AML-193 (cell line): ENCODE measurements at regions not wholly inside any gene's neighbourhood (a gene's known extent, or its start where the extent isn't known, plus 50 kb on each side); places are given as distances from the start of the nearest gene placed in this dataset.

Experiments used
- DNase-seq, 2 experiments: peaks; one replicate each; lab custom pipeline; 2025; lab: John Stamatoyannopoulos, UW

DNA sequence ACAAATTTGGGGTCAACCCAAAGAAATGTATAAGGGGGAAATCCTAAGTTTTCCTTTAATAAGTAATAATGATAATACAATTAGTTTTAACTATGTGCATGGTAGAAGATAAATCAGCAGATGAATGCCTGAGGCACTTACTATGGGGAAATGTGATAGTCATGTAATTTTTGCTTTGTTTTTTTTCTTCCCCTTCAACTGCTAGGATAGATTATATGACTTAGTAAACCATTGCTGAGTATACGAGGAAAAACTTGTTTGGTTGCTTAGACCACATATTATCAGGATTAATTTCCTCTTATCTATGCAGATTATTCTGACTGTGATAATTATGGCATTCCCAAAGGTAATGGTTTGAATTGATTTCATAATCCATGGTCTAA, 181.1 kb downstream of the TGFB2 start:
- no peak for DNase-seq

DNA sequence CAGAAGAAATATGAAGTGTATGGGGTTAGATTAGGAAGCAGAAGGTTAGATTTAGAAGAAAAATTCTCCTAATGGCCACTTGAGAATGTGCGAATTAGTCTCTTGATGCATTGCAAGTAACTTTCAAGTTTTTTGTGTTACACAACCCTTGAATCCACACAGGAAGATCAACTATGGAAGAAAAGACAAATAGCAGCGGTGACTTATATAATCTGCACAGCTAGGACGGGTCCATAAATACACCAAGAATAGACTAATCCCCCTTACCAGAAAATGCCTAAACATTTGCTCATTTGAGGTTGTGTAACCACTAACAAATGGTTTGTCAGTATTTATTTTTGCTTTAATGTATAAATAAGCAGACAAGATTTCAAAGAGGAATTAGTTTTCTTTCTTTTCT, 182.6 kb downstream of the TGFB2 start:
- no peak for DNase-seq

DNA sequence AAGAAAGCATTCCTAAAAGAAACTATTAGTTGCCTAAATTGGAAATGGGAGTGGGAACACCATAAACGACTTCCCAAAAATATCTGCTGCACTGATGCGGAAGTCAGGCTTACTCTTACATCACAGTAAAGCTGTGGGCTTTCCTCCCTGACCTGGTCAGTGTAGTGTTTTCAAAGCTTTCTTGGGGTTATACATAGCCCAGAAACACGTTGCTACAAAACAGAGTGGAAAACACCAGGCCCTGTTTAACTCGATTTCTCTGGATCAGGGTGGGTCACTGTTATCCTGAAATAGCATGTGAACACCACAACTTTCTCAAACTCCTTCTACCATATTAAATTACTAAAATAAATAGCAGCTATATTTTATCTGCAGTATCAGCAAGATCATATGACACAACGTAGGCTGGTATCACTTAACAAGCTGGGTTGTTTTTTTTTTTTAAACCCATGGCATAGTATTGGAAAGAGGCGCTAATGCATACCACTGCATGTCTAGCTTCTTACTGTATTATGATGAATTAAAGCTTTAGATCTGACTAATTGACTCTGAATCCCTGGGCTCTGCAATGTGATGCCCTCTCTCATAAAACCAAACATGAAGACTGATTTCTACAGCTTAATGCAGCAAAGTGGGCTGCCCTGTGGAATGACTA, 184.6 kb downstream of the TGFB2 start:
- DNase-seq = no peak

DNA sequence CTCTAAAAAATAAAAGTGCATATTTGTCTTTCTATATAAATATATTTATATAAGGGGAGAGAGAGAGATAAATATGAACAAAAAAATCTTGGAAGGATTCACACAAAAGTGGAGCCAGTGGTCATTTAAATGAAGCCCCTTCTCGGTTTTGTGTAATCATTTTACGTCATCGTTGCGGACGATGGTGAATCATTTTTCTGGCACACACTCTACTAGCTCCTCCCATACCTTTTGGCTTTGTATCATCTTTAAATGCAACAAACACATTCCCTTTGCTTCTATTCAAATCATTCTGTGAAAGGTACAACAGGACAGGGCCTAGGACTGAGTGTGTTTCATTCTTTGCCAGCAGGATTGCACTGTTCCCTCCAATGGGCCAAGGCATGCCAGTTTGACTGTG, 186.8 kb downstream of the TGFB2 start:
- DNase-seq = no peak

DNA sequence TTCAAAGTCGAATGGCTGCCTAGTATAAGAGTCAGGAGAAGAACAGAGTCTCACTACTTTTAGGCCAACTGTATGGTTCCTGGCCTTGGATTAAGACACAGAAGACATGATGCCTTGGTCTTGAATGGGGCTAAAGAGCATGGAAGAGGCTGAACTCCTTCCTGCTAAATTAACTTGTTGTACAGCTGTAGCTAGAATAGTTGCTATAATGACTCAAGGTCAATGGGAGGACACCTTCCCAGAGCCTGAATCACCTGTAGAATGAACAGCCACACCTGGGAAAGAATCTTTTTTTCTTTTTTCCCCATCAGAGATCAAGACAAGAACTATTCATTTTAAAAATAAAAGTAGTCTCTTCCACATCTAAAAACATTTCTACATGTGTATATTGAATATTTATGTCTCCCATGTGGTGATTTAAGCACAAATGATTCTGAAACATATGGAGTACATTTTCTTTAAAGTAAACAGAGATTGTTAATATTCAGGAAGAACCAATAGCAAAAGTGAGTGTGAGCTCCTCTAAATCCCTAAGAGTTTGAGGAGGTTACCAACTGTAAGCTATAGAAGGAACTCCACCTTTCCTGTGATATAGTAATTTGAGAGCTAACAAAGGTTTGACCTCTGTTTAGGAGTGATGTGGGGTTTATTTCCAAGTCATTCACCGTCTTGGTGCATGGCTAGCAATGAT, 191.3 kb downstream of the TGFB2 start:
- no peak for DNase-seq

DNA sequence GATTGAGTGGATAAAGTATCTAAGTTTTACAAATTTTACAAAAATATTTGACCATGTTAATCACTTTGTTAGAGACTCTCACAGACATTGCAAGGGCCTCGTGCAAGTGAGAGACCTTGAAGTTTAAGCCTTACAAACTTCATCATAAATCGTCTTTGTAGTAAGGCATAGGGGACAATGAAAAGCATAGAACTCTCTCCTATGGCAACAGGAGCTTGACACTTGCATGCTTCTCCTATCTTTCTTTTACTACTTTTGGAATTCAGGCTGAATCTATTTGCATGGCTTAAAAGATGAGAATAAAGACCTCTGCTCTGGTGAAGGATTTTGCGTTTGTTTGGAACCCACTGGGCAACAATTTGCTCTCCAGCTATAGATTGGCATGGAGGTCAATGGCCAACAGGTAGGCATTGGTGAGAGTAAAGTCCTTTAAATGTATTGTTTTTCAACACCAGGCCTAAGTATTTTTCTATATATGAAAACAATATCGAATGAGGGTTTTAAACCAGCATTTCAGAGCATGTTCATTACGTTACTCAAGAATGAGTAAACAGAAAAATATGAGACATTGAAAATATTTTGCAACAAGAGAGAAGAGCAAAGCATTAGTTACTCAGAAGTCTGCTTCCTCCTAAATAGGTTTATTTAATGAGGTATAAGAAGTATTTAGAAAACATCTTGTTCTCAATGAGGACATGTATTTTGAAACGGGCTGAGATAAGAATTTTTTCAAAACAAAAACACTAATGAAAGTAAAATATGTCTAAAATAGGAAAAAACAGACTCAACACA, 192.2 kb downstream of the TGFB2 start:
- DNase-seq = no peak

DNA sequence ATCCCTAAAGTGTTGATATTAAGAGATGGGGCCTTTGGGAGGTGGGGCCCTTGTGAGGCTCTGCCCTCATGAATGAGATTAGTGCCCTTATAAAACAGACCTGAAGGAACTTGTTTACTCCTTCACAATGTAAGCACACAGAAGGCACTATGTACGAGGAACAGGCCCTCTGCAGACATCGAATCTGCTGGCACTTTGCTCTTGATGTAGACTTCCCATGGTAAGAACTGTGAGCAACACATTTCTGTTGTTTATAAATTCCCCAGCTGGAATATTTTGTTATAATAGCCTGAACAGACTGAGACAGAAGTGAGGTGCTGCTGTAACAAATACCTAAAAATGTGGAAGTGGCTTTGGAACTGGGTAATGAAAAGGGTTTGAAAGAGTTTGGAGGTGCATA, 193.2 kb downstream of the TGFB2 start:
- no peak for DNase-seq

DNA sequence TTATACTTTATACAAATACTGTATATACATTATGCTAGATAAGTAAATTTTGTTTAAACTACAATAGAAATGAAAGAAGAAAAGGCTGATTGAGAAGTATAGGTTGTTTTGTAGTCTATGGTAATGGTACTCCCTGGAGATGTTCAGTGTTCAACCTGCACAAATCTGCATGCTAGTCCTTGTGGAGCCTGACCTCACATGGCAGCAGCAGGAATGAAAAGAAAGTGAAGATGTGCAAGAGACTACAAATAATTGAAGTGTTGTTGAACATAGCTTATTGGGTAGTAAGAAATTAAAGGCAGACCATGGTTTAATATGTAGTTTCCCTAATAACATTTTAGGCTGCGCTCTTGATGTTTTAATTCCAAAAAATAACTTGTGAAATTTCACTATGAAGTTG, 201.2 kb downstream of the TGFB2 start:
- no peak for DNase-seq

DNA sequence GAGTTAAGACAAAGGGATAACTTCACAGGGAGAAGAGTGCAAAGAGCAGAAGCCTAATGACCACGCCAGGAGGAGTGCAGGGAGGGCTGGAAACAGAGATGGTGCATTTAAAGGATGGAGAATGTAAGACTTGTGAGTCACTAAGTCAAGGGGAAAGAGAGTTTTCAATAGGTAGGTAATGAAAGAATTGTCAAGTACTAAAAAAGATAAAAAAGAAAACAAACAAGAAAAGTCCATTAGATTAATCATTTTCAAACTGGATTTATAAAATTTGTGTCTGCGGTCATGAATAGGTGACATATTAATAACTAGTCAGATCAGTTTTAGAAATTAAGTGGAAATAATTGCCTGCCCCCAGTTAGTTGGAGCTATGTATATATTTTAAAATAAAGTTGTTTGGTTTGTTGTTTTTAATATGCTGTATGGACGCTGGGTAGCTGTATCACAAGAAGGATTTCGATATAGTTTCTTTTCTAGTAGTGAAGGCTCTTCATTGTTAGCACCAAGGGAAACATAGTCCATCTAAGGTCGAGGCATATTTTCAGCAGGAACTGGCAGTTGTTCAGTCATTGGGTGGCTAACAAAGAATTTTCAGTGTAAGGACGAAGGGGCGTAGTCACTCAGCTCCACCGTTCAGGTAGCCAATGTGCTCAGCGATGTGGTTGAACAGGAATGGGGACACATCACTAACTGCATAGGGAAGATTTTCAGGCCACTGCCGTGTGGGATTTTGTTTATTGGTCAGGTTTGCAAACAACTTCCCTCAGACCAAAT, 203.0 kb downstream of the TGFB2 start:
- DNase-seq = no peak

DNA sequence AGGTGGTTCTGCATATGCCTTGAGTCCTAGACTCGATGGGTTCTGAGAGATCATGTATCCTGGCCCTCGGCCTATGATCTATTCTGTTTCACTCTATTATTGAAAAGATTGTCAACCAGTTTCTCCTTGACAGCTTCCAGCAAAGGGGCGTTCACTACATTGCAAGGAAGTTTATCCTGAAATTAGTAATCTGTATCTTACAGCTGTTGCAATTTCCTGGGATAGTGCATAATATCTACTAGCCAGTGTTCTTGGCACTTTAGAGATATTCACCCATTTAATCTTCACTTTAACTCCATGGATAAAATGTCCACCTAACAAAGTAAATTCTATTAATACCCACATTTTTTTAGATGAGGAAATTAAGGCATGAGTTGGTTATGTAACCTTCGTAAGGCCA, 203.6 kb downstream of the TGFB2 start:
- no peak for DNase-seq

DNA sequence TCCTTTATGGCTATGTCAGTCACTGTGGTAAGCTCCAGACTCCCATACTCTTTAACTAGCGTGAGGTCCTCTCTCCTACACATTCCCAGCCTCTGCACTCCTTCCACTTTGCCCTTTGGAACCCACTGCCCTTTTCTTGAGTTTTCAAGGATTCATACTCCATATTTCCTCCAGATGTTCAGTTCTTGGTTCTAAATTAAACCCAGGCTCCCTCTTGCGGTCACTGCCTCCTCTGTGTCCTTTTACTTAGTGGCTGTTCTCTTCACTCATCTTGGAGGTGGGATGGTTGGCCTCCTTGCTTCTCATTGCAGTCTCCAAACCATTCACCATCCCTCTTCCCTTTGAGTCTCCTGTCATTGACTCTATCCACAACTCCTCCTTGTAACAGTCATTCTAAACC, 208.1 kb downstream of the TGFB2 start:
- no peak for DNase-seq

DNA sequence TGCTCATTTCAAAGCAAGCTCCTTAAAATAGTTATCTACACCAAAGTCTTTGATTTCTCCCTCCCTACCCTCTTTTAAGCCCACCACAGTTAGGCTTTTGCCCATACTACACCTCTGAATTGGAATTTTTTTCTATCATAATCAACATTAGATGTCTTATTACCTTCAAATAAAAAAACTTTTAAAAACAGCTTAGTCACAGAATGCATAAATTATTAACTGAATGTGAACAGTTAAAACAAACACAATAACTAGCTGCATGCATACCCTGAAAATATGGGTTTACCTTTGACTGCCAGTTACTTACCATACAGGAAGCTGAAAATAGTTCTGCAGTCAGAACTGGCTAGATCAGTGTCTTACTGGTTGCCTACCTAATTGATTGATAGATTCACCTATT, 210.9 kb downstream of the TGFB2 start:
- no peak for DNase-seq

DNA sequence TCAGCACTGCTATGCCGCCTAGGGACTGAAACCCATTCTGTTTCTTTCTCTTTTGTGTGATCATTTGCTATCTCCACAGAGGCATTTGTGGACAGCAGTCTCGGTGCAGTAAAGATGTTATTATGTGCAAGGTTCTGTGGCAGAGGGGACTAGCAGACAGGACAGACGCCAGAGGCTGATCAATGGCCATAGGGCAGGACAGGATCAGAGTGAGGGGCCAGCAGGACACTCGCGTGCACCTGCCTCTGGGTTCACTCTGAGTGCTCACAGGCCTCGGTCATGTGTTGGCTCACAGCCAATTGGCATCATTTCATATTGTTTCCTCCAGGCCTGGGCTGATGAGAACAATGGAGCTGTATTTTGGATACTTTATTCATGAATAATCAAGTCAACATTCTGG, 212.6 kb downstream of the TGFB2 start:
- DNase-seq = no peak

DNA sequence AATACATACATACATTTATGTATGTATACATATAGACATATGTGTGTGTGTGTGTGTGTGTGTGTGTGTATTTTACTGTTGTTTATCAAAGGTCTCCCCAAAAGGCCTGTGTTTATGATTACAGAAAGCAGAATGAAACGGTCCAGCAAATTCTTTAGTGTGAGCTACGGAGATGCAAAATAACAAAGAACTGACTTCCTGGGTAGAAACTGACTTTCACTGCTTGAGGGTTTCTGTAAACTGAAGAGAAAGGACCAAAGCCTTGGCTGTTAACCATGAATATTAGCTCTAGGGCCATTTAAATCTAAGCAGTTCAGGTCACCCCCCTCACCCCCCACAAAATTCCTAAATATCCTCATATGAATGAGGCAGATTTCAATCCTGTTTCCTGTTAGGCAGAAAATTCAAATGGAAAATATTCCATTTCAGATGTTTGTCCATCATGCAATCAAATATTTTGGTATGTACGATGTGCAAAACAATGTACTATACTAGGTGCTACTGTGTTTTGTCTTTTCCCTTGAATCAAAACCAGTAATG, 213.2 kb downstream of the TGFB2 start:
- no peak for DNase-seq

DNA sequence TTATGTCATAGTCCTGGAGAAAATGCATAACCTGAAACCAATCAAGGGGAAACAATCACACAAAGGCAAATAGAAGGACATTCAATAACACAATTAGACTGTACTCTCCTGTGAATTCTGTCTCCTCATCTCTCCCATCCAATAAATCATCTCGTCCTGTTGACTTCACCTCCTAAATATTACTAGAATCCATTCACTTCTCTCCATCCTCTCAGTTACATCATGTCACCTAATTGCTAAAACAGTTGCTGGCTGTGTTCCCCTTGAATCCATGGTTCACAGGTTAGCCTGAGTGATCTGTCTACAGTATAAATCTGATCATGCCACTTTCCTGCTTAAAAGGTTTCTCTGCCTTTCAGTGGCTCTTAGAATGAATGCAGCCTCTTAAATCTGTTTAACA, 220.2 kb downstream of the TGFB2 start:
- DNase-seq = no peak

DNA sequence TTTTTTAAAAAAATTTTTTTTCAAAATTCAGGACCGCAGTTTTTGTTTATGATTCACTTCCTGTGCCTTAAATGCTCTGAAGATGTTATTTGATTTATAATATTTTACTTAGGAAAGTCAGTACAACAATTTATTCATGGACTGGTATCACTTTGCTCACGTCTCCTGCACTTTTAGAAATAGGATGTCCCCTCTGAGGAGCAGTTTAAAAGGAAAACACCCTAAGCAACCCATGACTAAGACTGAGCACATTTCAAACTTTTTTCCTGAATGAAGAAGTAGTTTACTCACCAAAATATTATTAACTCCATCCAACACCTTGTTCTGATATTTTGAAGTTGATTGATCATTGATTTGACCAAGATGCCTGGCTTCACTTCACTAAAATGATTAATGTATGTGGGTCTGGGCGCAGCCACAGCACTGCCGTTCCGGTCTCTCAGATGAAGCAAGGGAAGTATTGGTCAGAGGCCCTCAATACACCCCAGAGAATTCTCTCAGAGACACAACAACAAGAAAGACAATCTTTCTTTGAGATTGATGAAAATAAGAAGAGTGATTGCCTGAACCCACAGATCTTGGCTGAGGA, 223.9 kb downstream of the TGFB2 start:
- no peak for DNase-seq

DNA sequence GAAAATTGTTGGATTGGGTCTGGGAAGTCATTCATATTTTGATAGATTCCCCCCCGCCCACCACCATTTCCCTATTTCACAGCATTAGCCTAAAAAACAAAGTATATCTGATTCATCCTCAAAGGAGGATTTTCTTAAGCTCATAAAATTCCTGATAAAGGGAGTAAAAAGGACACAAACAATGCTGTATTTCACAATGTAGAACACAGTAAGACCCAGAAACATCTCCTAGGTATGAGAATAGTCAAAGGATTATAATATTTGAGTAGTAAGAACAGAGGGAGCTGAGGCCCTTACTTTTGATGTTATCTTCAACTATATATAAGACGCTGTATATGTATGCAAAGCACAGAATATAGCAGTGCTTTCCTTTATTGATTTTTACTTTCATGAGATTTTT, 225.3 kb downstream of the TGFB2 start:
- DNase-seq = no peak

DNA sequence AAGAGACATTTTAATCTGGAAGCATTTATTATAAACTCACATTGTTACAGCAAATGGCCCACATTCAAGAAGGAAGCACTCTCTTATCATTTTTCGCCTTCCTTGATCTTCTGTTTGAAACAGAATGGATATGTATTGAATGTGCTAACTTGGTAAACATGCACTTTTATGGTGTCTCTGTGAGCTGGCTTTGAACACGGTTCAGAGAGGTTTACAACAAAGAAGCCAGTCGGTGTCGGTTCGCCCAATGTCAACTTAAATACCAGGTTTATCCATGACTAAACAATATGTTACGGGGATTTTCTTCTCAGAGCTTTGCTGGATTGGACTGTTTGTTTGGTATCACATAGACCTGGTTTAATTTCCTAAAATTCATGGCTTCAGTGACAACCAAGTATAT, 226.4 kb downstream of the TGFB2 start:
- no peak for DNase-seq

DNA sequence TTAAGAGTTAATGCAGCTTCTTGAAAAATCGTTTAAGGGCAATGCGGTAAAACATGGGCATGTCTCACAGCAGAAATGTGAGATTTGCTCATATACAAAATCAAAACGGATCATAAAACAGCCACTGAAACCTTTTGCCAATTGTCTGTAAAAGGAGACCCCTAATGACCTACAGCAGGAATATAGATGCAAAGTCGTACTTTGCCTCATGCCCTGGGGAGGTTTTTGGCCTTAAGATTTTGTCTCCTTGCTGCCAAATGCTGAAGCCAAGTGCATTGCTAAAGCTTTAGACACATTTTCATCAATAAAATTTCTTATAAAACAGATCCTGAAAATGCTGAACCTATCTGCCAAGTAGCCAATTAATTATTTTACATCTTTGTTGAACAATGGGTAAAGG, 226.9 kb downstream of the TGFB2 start:
- no peak for DNase-seq

DNA sequence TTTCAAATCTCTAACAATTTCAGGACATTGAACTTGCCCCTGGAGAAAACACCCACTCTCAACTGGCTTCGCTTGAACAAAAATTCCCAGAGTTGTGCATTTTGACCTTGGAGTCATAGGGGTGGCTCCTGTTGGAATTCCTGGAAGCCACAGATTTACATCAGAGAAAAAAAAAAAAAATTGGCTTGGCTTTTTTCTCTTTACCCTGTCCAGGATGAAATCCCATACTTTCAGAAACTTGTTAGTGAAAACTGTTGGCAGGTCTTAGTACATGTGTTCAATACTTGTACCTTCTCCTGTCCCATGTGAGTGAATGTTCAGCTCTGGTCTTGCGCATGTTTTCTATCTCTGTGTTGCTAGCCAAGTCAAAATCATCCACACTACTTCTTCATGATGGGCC, 228.8 kb downstream of the TGFB2 start:
- no peak for DNase-seq

DNA sequence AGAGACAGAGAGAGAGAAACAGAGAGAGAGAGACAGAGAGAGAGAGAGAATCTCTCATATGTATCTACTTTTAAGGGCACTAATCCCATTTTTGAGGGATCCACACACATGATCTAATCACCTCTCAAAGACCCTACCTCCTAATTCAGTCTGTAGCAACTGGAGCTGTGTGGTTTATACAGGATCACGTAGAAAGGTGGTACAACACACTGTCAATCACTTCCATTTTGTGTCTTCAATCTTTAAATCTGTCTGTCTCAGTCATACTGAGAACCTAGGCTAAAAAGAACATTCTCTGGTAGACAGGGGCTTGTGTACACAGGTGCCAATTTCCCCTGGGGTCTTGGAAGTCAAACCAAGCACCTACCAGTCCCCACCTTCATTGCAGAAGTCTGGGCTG, 229.9 kb downstream of the TGFB2 start:
- no peak for DNase-seq

DNA sequence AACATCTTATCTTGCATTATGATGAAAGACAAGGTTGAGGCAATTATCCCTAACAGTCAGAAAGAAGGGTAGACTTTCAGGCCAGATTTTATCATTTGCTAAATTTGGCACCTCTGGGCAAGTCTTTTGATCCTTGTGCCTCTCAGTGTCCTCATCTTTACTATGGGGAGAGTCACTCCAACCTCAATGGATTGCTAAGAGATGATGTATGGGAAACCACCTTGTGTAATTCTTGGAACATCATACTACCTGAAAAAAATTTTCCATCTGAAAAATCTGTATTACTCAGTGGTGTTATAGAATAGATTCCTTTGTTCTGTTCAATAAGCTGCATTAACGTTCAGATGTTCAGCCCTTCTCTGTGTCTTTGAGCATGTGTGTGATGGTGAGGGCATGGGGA, 230.7 kb downstream of the TGFB2 start:
- DNase-seq = no peak
